ENCODE measurements at regions not wholly inside any gene's neighbourhood (a gene's known extent, or its start where the extent isn't known, plus 50 kb on each side); places are given as distances from the start of the nearest gene placed in this dataset.

DNA sequence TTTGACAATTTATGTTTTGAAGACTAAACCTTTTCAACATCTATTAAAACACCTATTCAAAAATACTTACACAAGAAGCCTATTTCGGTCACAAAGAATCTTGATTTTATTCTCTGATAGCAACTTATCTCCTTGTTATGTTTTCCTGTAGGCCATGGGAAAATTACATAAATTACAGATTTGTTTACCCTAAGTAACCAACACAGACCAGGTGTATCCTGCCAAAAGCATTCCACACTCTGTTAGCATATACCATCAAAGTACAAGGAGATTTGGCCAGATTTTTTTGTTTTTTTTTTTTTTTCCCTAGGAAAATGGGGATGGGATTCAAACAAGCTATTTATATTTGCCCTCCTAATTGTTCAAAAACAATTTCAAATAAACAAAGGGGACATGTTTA lies 497.9 kb upstream of the MAGEB18 start:
- TF ChIP-seq, protein P1, sequence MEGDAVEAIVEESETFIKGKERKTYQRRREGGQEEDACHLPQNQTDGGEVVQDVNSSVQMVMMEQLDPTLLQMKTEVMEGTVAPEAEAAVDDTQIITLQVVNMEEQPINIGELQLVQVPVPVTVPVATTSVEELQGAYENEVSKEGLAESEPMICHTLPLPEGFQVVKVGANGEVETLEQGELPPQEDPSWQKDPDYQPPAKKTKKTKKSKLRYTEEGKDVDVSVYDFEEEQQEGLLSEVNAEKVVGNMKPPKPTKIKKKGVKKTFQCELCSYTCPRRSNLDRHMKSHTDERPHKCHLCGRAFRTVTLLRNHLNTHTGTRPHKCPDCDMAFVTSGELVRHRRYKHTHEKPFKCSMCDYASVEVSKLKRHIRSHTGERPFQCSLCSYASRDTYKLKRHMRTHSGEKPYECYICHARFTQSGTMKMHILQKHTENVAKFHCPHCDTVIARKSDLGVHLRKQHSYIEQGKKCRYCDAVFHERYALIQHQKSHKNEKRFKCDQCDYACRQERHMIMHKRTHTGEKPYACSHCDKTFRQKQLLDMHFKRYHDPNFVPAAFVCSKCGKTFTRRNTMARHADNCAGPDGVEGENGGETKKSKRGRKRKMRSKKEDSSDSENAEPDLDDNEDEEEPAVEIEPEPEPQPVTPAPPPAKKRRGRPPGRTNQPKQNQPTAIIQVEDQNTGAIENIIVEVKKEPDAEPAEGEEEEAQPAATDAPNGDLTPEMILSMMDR (IDR thresholded peaks at IDR 0.05), result no peak
- no peak for TF ChIP-seq EP300 (IDR thresholded peaks at IDR 0.05)

All from upper lobe of left lung (tissue), 4 donors.